Frontal cortex (tissue), 3 donors: ENCODE measurements at regions not wholly inside any gene's neighbourhood (a gene's known extent, or its start where the extent isn't known, plus 50 kb on each side); places are given as distances from the start of the nearest gene placed in this dataset.
"Not testable (repeated sequence)": the region's sequence is repeated elsewhere in the genome, so short reads cannot be mapped to it uniquely, and the experiment has no call there.

Experiments
- DNase-seq, 2 donors: peaks; one replicate each; pipeline ENCODE4 v3.0.0; 2012; ENCODE audit warnings: low spot score in 2 of 2
- FAIRE-seq: peaks from 2 replicates; lab custom pipeline; 2012; peaks lifted over from hg19 to GRCh38; lab: Jason Lieb, UNC
- donor health status: control.
- donor health status: control.
- donor health status: control.

- DNase-seq, result no peak
- no peak for FAIRE-seq
Observed at GRCh38 chr7:68700414-68700813, 897.9 kb upstream of the AUTS2 start.

GRCh38 chr7:68706291-68706690 lies 892.0 kb upstream of the AUTS2 start:
- FAIRE-seq, result no peak
- no peak for DNase-seq

GRCh38 chr7:68707159-68707558 lies 891.1 kb upstream of the AUTS2 start:
- DNase-seq (no peak), FAIRE-seq (no peak)

- no peak for DNase-seq
Observed at GRCh38 chr7:68707958-68708357, 890.3 kb upstream of the AUTS2 start.

GRCh38 chr7:68712956-68713495 lies 885.2 kb upstream of the AUTS2 start:
- FAIRE-seq (no peak), DNase-seq (no peak)

More at GRCh38 chr7:68707958-68708357, 890.3 kb upstream of the AUTS2 start:
- no peak for FAIRE-seq

- not testable (repeated sequence) for DNase-seq, FAIRE-seq
Observed at GRCh38 chr7:68714135-68714534, 884.1 kb upstream of the AUTS2 start.

- no peak for DNase-seq
- no peak for FAIRE-seq
Observed at GRCh38 chr7:68715907-68716306, 882.4 kb upstream of the AUTS2 start.

GRCh38 chr7:68717176-68717575 lies 881.1 kb upstream of the AUTS2 start:
- no peak for FAIRE-seq
- no peak for DNase-seq

GRCh38 chr7:68718097-68718551 lies 880.2 kb upstream of the AUTS2 start:
- DNase-seq (no peak), FAIRE-seq (no peak)

GRCh38 chr7:68720697-68721096 lies 877.6 kb upstream of the AUTS2 start:
- FAIRE-seq, result no peak
- DNase-seq, result no peak

GRCh38 chr7:68722044-68722443 lies 876.2 kb upstream of the AUTS2 start:
- DNase-seq (no peak), FAIRE-seq (no peak)

GRCh38 chr7:68724965-68725364 lies 873.3 kb upstream of the AUTS2 start:
- FAIRE-seq (no peak), DNase-seq (no peak)

GRCh38 chr7:68725843-68726785 lies 872.2 kb upstream of the AUTS2 start:
- FAIRE-seq, result no peak

GRCh38 chr7:68728720-68729119 lies 869.6 kb upstream of the AUTS2 start:
- DNase-seq, FAIRE-seq: not testable (repeated sequence)

More at GRCh38 chr7:68725843-68726785, 872.2 kb upstream of the AUTS2 start:
- no peak for DNase-seq

GRCh38 chr7:68729371-68729770 lies 868.9 kb upstream of the AUTS2 start:
- FAIRE-seq (no peak), DNase-seq (no peak)

- DNase-seq, result no peak
- FAIRE-seq, result no peak
Observed at GRCh38 chr7:68730194-68730593, 868.1 kb upstream of the AUTS2 start.

GRCh38 chr7:68730964-68731363 lies 867.3 kb upstream of the AUTS2 start:
- DNase-seq, result no peak
- FAIRE-seq, result no peak

GRCh38 chr7:68733219-68734153 lies 864.8 kb upstream of the AUTS2 start:
- no peak for DNase-seq
- FAIRE-seq, result no peak

GRCh38 chr7:68734431-68734830 lies 863.8 kb upstream of the AUTS2 start:
- FAIRE-seq (no peak), DNase-seq (no peak)

- DNase-seq, result no peak
- no peak for FAIRE-seq
Observed at GRCh38 chr7:68739306-68739705, 859.0 kb upstream of the AUTS2 start.
